Liver (tissue), 3 donors: ENCODE measurements at regions not wholly inside any gene's neighbourhood (a gene's known extent, or its start where the extent isn't known, plus 50 kb on each side); places are given as distances from the start of the nearest gene placed in this dataset.

Experiments
- EGR1 ChIP-seq, 2 donors: IDR thresholded peaks; 2 replicates each; pipeline ENCODE4 v1.6.1; 2016 to 2018; ENCODE audit warnings: antibody characterized with exemption in 2 of 2, low read depth in 2 of 2
- GABPA ChIP-seq, 2 donors: IDR thresholded peaks in 1 of 2; conservative IDR thresholded peaks in 1 of 2; 2 replicates each; pipeline ENCODE4 v1.6.1; 2016; ENCODE audit warnings: antibody characterized with exemption in 2 of 2, mild to moderate bottlenecking in 1 of 2, moderate library complexity in 1 of 2
- HNF4A ChIP-seq, 2 donors: conservative IDR thresholded peaks; 2 replicates each; pipeline ENCODE4 v1.6.1; 2016; ENCODE audit warnings: antibody characterized with exemption in 2 of 2, mild to moderate bottlenecking in 2 of 2
- HNF4G ChIP-seq: IDR thresholded peaks from 2 replicates; pipeline ENCODE4 v1.6.1; 2016; ENCODE audit warnings: antibody characterized with exemption
- MAX ChIP-seq: IDR thresholded peaks from 2 replicates; pipeline ENCODE4 v1.6.1; 2016; ENCODE audit warnings: antibody characterized with exemption
- RAD21 ChIP-seq, 2 donors: IDR thresholded peaks; 2 replicates each; pipeline ENCODE4 v1.6.1; 2016; ENCODE audit warnings: antibody characterized with exemption in 2 of 2, mild to moderate bottlenecking in 2 of 2
- REST ChIP-seq: IDR thresholded peaks from 2 replicates; pipeline ENCODE4 v1.6.1; 2016; ENCODE audit warnings: antibody characterized with exemption, mild to moderate bottlenecking
- RXRA ChIP-seq, 2 donors: IDR thresholded peaks; 2 replicates each; pipeline ENCODE4 v1.6.1; 2017 to 2018; ENCODE audit warnings: antibody characterized with exemption in 2 of 2, mild to moderate bottlenecking in 1 of 2
- SP1 ChIP-seq: IDR thresholded peaks from 2 replicates; pipeline ENCODE4 v1.6.1; 2018; ENCODE audit warnings: antibody characterized with exemption, mild to moderate bottlenecking
- TAF1 ChIP-seq: conservative IDR thresholded peaks from 2 replicates; pipeline ENCODE4 v1.6.1; 2016; ENCODE audit warnings: antibody characterized with exemption, mild to moderate bottlenecking
- YY1 ChIP-seq: IDR thresholded peaks from 2 replicates; pipeline ENCODE4 v1.6.1; 2016; ENCODE audit warnings: antibody characterized with exemption, mild to moderate bottlenecking
- ZBTB33 ChIP-seq: IDR thresholded peaks from 2 replicates; pipeline ENCODE4 v1.6.1; 2016; ENCODE audit warnings: antibody characterized with exemption
- TF ChIP-seq, protein P1 (sequence below): fragments of 150-350 bp; IDR thresholded peaks from 2 replicates; pipeline ENCODE4 v1.5.1; 2017; ENCODE audit warnings: improper control_type of control experiment, low read depth, low read length; ENCODE audit not compliant: missing input control
- TF ChIP-seq, protein P2 (sequence below): IDR thresholded peaks from 2 replicates; pipeline ENCODE4 v1.6.1; 2016; ENCODE audit warnings: antibody characterized with exemption
- donor health status: healthy.
- donor health status: healthy.

DNA sequence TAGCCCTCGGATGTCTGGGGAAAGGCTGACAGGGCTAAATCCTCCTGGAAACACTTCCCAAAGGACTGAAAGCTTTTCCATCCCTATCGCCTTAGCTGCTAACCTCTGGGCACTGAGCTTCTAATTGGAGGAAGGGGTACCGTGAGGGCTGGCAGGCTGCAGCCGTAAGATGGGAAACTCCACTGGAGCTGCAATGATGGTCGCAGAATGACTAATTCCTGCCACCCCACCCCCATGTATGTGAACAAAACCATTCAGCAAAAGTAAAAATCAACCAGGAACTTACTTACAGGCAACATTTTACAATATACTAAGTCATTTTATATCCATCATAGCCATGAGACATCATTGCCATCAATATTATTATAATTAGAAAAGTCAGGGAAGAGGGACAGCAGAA lies 133.3 kb downstream of the ABCC12 start:
- TF ChIP-seq, protein P1, sequence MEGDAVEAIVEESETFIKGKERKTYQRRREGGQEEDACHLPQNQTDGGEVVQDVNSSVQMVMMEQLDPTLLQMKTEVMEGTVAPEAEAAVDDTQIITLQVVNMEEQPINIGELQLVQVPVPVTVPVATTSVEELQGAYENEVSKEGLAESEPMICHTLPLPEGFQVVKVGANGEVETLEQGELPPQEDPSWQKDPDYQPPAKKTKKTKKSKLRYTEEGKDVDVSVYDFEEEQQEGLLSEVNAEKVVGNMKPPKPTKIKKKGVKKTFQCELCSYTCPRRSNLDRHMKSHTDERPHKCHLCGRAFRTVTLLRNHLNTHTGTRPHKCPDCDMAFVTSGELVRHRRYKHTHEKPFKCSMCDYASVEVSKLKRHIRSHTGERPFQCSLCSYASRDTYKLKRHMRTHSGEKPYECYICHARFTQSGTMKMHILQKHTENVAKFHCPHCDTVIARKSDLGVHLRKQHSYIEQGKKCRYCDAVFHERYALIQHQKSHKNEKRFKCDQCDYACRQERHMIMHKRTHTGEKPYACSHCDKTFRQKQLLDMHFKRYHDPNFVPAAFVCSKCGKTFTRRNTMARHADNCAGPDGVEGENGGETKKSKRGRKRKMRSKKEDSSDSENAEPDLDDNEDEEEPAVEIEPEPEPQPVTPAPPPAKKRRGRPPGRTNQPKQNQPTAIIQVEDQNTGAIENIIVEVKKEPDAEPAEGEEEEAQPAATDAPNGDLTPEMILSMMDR, result no peak
- TF ChIP-seq TAF1 (no peak), YY1 (no peak), RXRA (IDR thresholded peaks at IDR 0.05) (no peak), MAX (no peak), REST (no peak), GABPA (IDR thresholded peaks at IDR 0.05 in 1 of 2, conservative IDR thresholded peaks at IDR 0.05 in 1 of 2) (no peak), RAD21 (IDR thresholded peaks at IDR 0.05) (no peak), ZBTB33 (no peak), HNF4A (conservative IDR thresholded peaks at IDR 0.05) (no peak), SP1 (no peak), HNF4G (no peak), EGR1 (IDR thresholded peaks at IDR 0.05; ENCODE audit: low read depth in 2 of 2) (no peak)
- TF ChIP-seq, protein P2, sequence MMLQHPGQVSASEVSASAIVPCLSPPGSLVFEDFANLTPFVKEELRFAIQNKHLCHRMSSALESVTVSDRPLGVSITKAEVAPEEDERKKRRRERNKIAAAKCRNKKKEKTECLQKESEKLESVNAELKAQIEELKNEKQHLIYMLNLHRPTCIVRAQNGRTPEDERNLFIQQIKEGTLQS, result no peak
